GM12874 (cell line): ENCODE measurements at regions not wholly inside any gene's neighbourhood (a gene's known extent, or its start where the extent isn't known, plus 50 kb on each side); places are given as distances from the start of the nearest gene placed in this dataset.

ENCODE experiments used
- CTCF ChIP-seq: IDR thresholded peaks from 2 replicates; pipeline ENCODE4 v1.5.1; 2011; ENCODE audit warnings: low read depth, mild to moderate bottlenecking, control low read depth, low read length, moderate library complexity; ENCODE audit not compliant: insufficient read depth

GRCh38 chr9:89766991-89767390, 162.2 kb downstream of the GADD45G start:
- no peak for TF ChIP-seq CTCF

GRCh38 chr9:89768051-89768450, 163.2 kb downstream of the GADD45G start:
- no peak for TF ChIP-seq CTCF

GRCh38 chr9:89768650-89769071, 163.8 kb downstream of the GADD45G start:
- TF ChIP-seq CTCF = no peak

- TF ChIP-seq CTCF = no peak
Observed at GRCh38 chr9:89770531-89771174, 165.8 kb downstream of the GADD45G start.

GRCh38 chr9:89771205-89771604, 166.4 kb downstream of the GADD45G start:
- no peak for TF ChIP-seq CTCF

GRCh38 chr9:89773170-89773569, 168.4 kb downstream of the GADD45G start:
- TF ChIP-seq CTCF = no peak

- TF ChIP-seq CTCF = no peak
Observed at GRCh38 chr9:89774858-89775370, 170.1 kb downstream of the GADD45G start.
